Activated CD8-positive, alpha-beta memory T cell treated with anti-CD3 and anti-CD28 coated beads, Interleukin-2, amount 50 U/mL, for 24 hours (primary cell): ENCODE measurements at regions not wholly inside any gene's neighbourhood (a gene's known extent, or its start where the extent isn't known, plus 50 kb on each side); places are given as distances from the start of the nearest gene placed in this dataset.
"Not testable (repeated sequence)": the region's sequence is repeated elsewhere in the genome, so short reads cannot be mapped to it uniquely, and the experiment has no call there.

Experiments
- DNase-seq: peaks from one replicate; pipeline ENCODE4 v3.0.0-alpha.2; 2020; ENCODE audit errors: extremely low read depth

DNA sequence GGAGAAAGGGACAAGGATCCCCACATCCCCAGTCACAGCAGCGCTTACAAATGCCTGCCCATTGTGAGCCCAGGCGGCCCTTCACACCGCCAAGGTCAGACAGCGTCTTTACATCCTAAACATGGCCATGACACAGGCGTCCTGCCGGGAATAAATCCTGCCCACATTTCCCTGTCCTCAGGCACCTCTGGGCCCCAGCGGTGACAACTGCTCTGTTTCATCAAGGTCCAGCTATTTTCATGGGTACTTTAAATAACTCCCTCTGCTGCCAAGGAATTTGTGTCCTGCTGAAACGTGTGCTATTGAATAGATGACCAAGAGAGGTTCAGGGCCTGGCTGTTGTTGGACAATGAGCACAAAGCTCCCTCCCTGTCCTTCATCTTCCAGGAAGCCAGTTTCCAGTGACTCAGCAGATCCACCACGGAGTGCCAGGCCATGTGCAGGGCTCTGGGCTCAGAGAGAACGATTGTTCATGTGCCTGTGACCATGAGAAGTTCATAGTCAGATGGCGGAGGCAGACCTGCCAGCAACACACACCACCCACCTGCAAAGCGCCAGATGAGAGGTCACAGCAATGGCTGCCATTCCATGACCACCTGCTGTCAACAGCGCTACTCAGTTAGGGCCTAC is 195.8 kb downstream of the MATN1 start:
- no peak for DNase-seq

- DNase-seq = no peak
Measured at GRCh38 chr1:30526652-30527345, 196.6 kb downstream of the MATN1 start.

DNA sequence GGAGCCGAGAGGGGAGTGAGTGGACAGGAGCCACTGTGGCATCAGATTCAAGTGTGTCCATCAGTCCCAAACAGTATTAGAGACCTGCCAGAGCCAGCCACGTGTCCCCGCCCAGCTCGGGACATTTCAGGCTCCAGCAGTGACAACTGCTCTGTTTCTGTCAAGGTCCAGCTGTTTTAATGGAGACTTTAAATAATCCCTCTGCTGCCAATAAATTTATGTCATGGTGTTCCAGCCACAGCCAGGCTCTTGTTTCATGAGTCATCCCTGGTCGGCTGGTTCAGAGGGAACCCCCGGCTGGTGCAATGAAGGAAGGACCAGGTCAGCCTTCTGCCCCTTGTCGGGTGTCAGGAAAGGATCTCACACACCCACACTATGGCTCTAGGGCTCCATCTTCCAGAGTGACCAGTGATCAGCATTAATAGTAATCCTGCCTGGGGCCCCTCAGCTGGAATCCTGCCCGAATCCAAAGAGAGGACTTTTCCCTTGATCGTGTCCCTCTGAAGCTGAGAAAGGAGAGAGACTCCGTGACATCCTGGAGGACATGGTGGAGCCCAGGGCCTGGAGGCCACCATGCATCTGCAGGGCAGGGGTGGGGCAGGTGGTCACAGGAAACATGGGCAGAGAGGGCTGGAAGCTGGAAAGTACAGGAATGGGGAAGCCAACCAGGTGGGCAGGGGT is 197.3 kb downstream of the MATN1 start:
- DNase-seq = no peak

- no peak for DNase-seq
Measured at GRCh38 chr1:30525631-30525970, 197.8 kb downstream of the MATN1 start.

DNA sequence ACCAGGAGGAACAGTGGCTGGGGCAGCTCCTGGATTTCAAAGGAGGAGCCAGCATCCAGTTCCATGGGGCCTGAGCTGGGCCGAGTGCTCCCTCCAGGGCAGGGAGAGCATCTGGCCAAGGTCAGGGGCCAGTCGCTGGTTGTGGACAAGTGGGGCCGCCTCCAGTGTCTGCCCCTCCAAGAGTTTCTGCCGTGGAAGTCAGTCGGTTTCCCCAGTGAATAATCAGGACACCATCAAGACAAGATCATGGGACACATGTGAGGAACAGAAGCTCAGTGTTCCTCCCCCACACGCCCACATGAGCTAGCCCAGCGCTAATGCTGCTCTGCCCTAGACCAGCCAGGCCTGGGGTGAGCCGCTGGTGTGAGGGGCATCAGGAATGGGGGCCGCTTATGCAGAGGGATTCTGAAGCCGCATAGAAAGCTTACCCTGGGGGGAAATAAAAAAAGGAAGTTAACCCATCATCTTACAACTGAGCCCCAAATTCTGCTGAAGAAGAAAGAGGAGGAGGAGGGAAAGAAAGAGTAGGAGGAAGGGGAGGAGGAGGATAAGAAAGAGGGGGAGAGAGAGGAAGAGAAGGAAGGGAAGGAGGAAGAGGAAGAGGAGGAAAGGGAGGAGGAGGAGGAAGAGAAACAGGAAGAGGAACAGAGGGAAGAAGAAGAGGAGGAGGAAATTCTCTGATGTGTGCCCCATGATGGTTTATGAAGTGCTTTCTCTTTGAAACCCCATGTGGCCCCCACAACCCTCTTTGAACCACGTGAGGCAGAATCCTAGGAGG is 198.4 kb downstream of the MATN1 start:
- no peak for DNase-seq

DNA sequence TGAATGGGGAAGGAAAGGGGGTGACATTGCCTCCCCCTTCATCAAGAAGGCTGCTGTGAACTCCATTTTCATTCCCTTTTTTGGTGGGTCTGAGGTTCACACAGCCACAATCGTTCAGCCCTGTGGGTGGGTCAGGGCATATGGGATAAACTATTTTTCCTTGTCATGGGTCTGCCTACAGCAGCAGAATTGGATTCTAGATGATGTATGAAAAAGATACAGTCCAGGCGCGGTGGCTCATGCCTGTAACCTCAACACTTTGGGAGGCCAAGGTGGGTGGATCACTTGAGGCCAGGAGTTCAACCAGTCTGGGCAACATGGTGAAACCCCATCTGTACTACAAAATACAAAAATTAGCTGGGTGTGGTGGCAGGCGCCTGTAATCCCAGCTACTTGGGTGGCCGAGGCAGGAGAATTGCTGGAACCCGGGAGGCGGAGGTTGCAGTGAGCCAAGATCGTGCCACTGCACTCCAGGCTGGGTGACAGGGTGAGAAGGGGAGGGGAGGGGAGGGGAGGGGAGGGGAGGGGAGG is 199.3 kb downstream of the MATN1 start:
- DNase-seq = not testable (repeated sequence)

GRCh38 chr1:30523055-30524020 is 200.0 kb downstream of the MATN1 start:
- no peak for DNase-seq

GRCh38 chr1:30522031-30523004 is 201.1 kb downstream of the MATN1 start:
- DNase-seq = no peak

DNA sequence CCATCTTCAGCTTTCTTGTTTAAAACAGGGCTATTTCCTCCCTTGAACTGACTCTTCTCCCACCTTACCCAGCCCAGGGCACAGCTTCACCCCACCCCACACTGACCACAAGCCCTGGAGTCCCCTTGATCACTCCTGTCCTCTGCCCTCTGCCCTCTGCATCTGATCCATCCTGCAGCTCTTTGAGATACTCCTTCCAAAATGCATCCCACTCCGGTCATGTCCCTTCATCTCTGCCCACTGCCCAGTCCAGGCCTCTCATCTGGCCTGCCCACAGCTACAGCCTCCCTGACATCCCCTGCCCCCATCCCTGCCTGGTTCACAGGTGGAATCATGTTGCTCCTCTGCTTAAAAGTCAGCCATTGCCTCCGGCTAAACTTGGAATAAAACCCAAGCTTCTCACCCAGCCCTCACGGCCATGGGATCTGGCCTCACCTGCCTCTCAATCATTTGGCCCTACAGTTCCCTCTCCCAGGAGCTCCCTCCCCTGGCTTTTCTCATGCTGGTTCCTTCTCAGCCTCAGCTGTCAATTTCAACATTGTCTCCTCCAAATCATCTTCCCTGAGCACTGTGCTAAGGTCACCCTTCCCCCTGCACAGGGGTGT is 202.0 kb downstream of the MATN1 start:
- DNase-seq = no peak

DNA sequence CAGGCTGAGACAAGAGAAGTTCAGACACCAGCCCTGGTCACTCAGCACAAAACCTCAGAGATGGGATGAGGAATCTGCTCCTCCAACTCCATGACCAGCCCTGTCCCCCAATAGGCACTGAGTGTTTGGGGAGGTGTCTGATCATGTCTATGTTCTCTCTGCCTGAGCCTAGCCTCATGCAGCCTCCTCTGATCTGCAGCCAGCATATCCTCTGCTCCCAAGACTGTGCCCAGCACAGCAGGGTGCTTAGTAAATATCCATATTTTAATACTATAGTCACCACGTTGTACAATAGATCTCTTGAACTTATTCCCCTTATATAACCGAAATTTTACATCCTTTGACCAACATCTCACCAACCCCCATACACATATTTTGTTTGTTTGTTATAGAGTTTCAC is 202.9 kb downstream of the MATN1 start:
- DNase-seq = no peak

DNA sequence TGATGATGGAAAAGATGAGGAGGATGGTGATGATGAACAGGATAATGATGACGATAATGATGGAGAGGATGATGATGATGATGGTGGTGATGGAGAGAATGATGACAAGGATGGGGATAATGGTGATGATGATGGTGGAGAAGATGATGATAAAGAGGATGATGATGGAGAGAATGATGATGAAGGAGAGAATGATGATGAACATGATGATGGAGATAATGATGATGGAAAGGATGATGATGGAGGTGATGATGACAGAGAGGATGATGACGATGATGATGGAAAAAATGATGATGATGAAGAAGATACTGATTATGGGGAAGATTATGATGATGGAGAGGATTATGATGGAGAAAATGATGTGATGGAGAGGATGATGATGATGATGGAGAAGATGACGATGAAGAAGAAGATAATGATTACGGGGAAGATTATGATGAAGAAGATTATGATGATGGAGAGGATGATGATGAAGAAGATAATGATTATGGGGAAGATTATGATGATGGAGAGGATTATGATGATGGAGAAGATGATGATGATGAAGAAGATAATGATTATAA is 204.1 kb downstream of the MATN1 start:
- DNase-seq = no peak

GRCh38 chr1:30518696-30519095 is 204.7 kb downstream of the MATN1 start:
- DNase-seq = no peak

DNA sequence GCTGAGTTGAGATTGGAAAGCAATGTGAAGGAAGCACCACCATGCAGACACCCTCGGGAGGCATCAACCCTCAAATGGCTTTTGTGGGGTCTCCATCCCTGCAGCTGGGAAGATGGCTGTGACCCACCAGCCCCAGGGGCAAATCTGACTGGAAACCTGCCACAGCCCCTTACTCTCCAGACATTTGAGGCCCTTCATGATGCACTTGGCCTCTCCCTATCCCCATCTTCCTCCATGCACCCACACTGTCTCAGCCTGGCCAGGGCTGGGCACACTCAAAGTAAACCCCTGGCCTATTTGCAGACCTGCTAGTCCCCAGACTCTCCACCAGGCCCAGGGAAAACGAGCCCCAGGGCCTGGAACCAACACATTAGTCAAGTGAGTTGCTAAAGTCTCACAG is 205.2 kb downstream of the MATN1 start:
- DNase-seq = no peak

DNA sequence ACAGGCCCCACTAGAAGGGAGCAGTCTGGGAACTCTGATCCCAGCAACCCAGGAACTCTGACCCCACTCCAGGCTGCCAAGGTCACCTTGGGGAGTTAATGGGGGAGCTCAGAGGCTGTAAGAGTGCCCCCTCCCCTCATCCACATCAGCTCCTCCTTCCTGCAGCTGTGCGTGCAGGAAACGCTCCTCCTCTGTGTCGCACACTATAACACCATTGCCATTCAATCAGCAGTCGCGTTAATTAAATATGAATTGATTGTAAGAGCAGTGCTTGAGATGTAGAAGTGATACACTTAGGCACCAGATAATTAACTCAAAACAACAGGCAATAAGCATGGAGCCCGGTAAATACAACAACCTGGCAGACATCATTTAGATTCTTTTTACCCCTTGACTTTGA is 205.7 kb downstream of the MATN1 start:
- not testable (repeated sequence) for DNase-seq

DNA sequence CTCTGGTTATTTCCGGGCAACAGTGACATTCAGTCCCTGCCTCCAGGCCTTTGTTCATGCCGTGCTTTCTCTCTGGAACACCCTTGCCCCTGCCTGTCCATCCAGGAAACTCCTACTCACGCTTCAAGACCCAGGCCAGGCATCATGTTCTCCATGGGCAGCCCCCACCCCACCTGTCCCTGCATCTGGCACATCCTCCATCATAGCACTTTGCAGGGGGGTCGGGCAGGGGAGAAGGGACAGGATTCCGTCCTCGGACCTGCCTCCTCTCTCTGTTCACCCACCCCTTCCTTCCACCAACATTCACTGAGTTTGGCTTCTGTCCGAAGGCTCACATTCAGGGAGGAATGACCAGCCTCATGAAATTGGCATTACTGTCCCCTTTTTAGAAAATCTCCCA is 206.1 kb downstream of the MATN1 start:
- not testable (repeated sequence) for DNase-seq

DNA sequence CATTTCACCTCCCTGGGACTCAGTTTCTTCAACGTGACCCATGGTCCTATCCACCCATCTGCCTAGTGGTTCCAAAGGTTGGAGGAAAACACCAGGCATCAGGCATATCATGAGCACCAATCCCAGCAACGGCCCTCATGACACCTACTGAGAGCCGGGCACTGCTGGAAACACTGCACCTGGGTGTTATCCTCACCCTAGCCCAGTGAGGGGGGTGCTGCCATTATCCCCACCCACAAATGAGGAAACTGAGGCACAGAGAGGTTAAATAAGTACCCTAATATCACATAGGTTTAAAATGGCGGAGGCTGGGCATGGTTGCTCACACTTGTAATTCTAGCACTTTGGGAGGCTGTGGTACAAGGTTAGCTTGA is 206.9 kb downstream of the MATN1 start:
- DNase-seq = no peak

DNA sequence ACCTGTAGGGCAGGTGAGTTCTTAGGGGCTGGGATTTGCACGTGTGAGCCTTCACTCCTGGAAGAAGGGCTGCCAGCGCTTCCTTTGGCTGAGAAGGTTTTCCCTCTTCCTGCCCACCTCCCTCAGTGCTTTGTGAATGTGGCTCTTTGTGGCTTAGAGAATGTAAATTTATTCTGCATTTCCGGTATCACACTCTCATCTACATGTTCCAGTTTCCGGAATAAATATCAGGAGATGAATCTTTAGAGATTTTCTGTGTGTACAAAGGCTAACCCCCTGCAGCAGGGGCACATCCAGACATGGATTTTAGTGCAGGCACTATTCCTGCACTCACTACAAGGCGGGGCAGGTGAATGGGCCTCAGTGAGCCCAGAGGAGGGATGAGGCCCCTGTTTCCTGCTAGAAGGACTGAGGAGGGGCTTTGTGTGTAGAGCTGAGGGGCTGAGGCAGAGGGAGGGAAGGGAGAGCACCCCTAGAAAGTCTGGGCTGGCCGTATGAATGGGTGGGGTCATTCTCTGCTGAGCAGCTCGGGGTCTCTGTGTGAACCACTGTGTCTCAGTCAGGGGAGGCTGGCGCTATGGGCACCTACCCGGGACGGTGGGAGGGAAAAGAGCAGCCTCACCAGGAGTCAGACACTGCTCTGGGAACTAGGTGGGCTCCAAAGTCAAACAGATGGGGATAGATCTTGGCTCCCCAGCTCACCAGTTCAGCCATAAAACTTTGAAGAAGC is 207.5 kb downstream of the MATN1 start:
- DNase-seq = no peak

GRCh38 chr1:30514945-30515344 is 208.4 kb downstream of the MATN1 start:
- no peak for DNase-seq
